Liver (tissue), 8 donors: ENCODE measurements at regions not wholly inside any gene's neighbourhood (a gene's known extent, or its start where the extent isn't known, plus 50 kb on each side); places are given as distances from the start of the nearest gene placed in this dataset.

ENCODE experiments used
- DNase-seq: peaks from one replicate; pipeline ENCODE4 v3.0.0-alpha.2; 2017; ENCODE audit warnings: low spot score
- H3K27ac ChIP-seq, 2 donors: one replicate each; pipeline ENCODE4 v1.7.0; 2013; ENCODE audit warnings: inconsistent platforms in 2 of 2, low read length in 2 of 2, control low read depth in 1 of 2, low read depth in 1 of 2, mild to moderate bottlenecking in 1 of 2
- H3K27me3 ChIP-seq, 4 donors: one replicate each; pipeline versions ENCODE4 v1.6.1 to v1.7.0; 2013; ENCODE audit warnings: low read length in 3 of 4, inconsistent platforms in 1 of 4, mild to moderate bottlenecking in 1 of 4, moderate library complexity in 1 of 4; ENCODE audit not compliant: control insufficient read depth in 4 of 4, insufficient read depth in 4 of 4
- H3K36me3 ChIP-seq, 4 donors: one replicate each; pipeline versions ENCODE4 v1.6.1 to v1.7.0; 2013; ENCODE audit warnings: low read length in 3 of 4, mild to moderate bottlenecking in 3 of 4, low read depth in 1 of 4, moderate library complexity in 1 of 4; ENCODE audit not compliant: control insufficient read depth in 4 of 4, insufficient read depth in 3 of 4
- H3K4me1 ChIP-seq, 4 donors: one replicate each; pipeline versions ENCODE4 v1.6.1 to v1.7.0; 2013; ENCODE audit warnings: low read length in 3 of 4, mild to moderate bottlenecking in 3 of 4, moderate library complexity in 1 of 4; ENCODE audit not compliant: control insufficient read depth in 4 of 4, insufficient read depth in 4 of 4
- H3K4me3 ChIP-seq, 3 donors: one replicate each; pipeline versions ENCODE4 v1.6.1 to v1.7.0; 2013; ENCODE audit warnings: low read length in 3 of 3, control low read depth in 1 of 3, low read depth in 1 of 3, mild to moderate bottlenecking in 1 of 3
- H3K9ac ChIP-seq, 2 donors: one replicate each; pipeline ENCODE4 v1.7.0; 2013; ENCODE audit warnings: low read length in 2 of 2, mild to moderate bottlenecking in 2 of 2, moderate library complexity in 2 of 2, control low read depth in 1 of 2, low read depth in 1 of 2
- H3K9me3 ChIP-seq, 4 donors: one replicate each; pipeline versions ENCODE4 v1.6.1 to v1.7.0; 2013; ENCODE audit warnings: low read length in 3 of 4; ENCODE audit not compliant: control insufficient read depth in 4 of 4
- ATF3 ChIP-seq: IDR thresholded peaks from 2 replicates; pipeline ENCODE4 v1.6.1; 2016; ENCODE audit warnings: antibody characterized with exemption
- CTCF ChIP-seq: fragments of 150-350 bp; IDR thresholded peaks from 2 replicates; pipeline ENCODE4 v1.5.1; 2017; ENCODE audit warnings: improper control_type of control experiment, low read depth, low read length; ENCODE audit not compliant: missing input control
- EGR1 ChIP-seq, 2 donors: IDR thresholded peaks; 2 replicates each; pipeline ENCODE4 v1.6.1; 2016 to 2018; ENCODE audit warnings: antibody characterized with exemption in 2 of 2, low read depth in 2 of 2
- FOXA1 ChIP-seq: IDR thresholded peaks from 2 replicates; pipeline ENCODE4 v1.6.1; 2016; ENCODE audit warnings: antibody characterized with exemption
- FOXA2 ChIP-seq: IDR thresholded peaks from 2 replicates; pipeline ENCODE4 v1.6.1; 2016; ENCODE audit warnings: antibody characterized with exemption
- GABPA ChIP-seq, 2 donors: IDR thresholded peaks in 1 of 2; conservative IDR thresholded peaks in 1 of 2; 2 replicates each; pipeline ENCODE4 v1.6.1; 2016; ENCODE audit warnings: antibody characterized with exemption in 2 of 2, mild to moderate bottlenecking in 1 of 2, moderate library complexity in 1 of 2
- HNF4A ChIP-seq, 2 donors: conservative IDR thresholded peaks; 2 replicates each; pipeline ENCODE4 v1.6.1; 2016; ENCODE audit warnings: antibody characterized with exemption in 2 of 2, mild to moderate bottlenecking in 2 of 2
- HNF4G ChIP-seq: IDR thresholded peaks from 2 replicates; pipeline ENCODE4 v1.6.1; 2016; ENCODE audit warnings: antibody characterized with exemption
- JUND ChIP-seq, 2 donors: IDR thresholded peaks; 2 replicates each; pipeline ENCODE4 v1.6.1; 2016; ENCODE audit warnings: antibody characterized with exemption in 2 of 2
- MAX ChIP-seq: IDR thresholded peaks from 2 replicates; pipeline ENCODE4 v1.6.1; 2016; ENCODE audit warnings: antibody characterized with exemption
- NR2F2 ChIP-seq: IDR thresholded peaks from 2 replicates; pipeline ENCODE4 v1.6.1; 2016; ENCODE audit warnings: antibody characterized with exemption
- RAD21 ChIP-seq, 2 donors: IDR thresholded peaks; 2 replicates each; pipeline ENCODE4 v1.6.1; 2016; ENCODE audit warnings: antibody characterized with exemption in 2 of 2, mild to moderate bottlenecking in 2 of 2
- REST ChIP-seq: IDR thresholded peaks from 2 replicates; pipeline ENCODE4 v1.6.1; 2016; ENCODE audit warnings: antibody characterized with exemption, mild to moderate bottlenecking
- RXRA ChIP-seq, 2 donors: IDR thresholded peaks; 2 replicates each; pipeline ENCODE4 v1.6.1; 2017 to 2018; ENCODE audit warnings: antibody characterized with exemption in 2 of 2, mild to moderate bottlenecking in 1 of 2
- SP1 ChIP-seq: IDR thresholded peaks from 2 replicates; pipeline ENCODE4 v1.6.1; 2018; ENCODE audit warnings: antibody characterized with exemption, mild to moderate bottlenecking
- TAF1 ChIP-seq: conservative IDR thresholded peaks from 2 replicates; pipeline ENCODE4 v1.6.1; 2016; ENCODE audit warnings: antibody characterized with exemption, mild to moderate bottlenecking
- YY1 ChIP-seq: IDR thresholded peaks from 2 replicates; pipeline ENCODE4 v1.6.1; 2016; ENCODE audit warnings: antibody characterized with exemption, mild to moderate bottlenecking
- ZBTB33 ChIP-seq: IDR thresholded peaks from 2 replicates; pipeline ENCODE4 v1.6.1; 2016; ENCODE audit warnings: antibody characterized with exemption
- WGBS: extraction: QIAGEN DNeasy Blood & Tissue Kit; methylation state at CpG from one replicate; pipeline ENCODE4 v1.1.7; 2013; 5-methylcytosine and 5-hydroxymethylcytosine counted together
- donor health status: healthy.
- donor health status: healthy.
- donor health status: healthy.
- donor health status: healthy.
- donor health status: healthy.

GRCh38 chr12:69044887-69045286 is 111.9 kb upstream of the CPM start:
- H3K9me3 ChIP-seq = no peaks in the 10 kb centered on the region
- no peak for DNase-seq
- no peak overlapping the region for H3K9ac ChIP-seq
- no peaks in the 10 kb centered on the region for H3K27me3 ChIP-seq
- WGBS = 85% methylated on average over 2 of the region's 2 CpGs
- H3K27ac ChIP-seq = no peak overlapping the region
- H3K4me3 ChIP-seq = no peak overlapping the region
- peaks cover 6 to 25% (median 15%) of the 10 kb centered on the region in 4 donors for H3K4me1 ChIP-seq
- no peaks in the 10 kb centered on the region for H3K36me3 ChIP-seq
- no peak for TF ChIP-seq ATF3
- no peak for TF ChIP-seq RAD21 (IDR thresholded peaks at IDR 0.05)
- TF ChIP-seq CTCF = no peak
- TF ChIP-seq GABPA (IDR thresholded peaks at IDR 0.05 in 1 of 2, conservative IDR thresholded peaks at IDR 0.05 in 1 of 2) = no peak
- no peak for TF ChIP-seq FOXA1
- no peak for TF ChIP-seq REST
- no peak for TF ChIP-seq RXRA (IDR thresholded peaks at IDR 0.05)
- TF ChIP-seq HNF4A (conservative IDR thresholded peaks at IDR 0.05) = no peak
- TF ChIP-seq YY1 = no peak
- TF ChIP-seq FOXA2 = no peak
- TF ChIP-seq JUND (IDR thresholded peaks at IDR 0.05) = no peak
- TF ChIP-seq ZBTB33 = no peak
- no peak for TF ChIP-seq EGR1 (IDR thresholded peaks at IDR 0.05; ENCODE audit: low read depth in 2 of 2)
- no peak for TF ChIP-seq SP1
- TF ChIP-seq NR2F2 = no peak
- TF ChIP-seq TAF1 = no peak
- TF ChIP-seq HNF4G = no peak
- no peak for TF ChIP-seq MAX

GRCh38 chr12:69045430-69045829 is 112.5 kb upstream of the CPM start:
- WGBS = 89% methylated on average over 6 of the region's 6 CpGs
- Histone ChIP-seq H3K27me3 (no peaks in the 10 kb centered on the region), H3K27ac (peak overlapping the region; percentile 70 to 85), H3K9me3 (no peaks in the 10 kb centered on the region), H3K9ac (no peak overlapping the region), H3K4me1 (peaks cover 6 to 25% (median 15%) of the 10 kb centered on the region in 4 donors), H3K36me3 (no peaks in the 10 kb centered on the region), H3K4me3 (no peak overlapping the region)
- TF ChIP-seq SP1 (no peak), CTCF (no peak), FOXA1 (no peak), JUND (IDR thresholded peaks at IDR 0.05) (no peak), YY1 (no peak), GABPA (IDR thresholded peaks at IDR 0.05 in 1 of 2, conservative IDR thresholded peaks at IDR 0.05 in 1 of 2) (no peak)
- no peak for DNase-seq
